Glutamatergic neuron (in vitro differentiated cells): ENCODE measurements at regions not wholly inside any gene's neighbourhood (a gene's known extent, or its start where the extent isn't known, plus 50 kb on each side); places are given as distances from the start of the nearest gene placed in this dataset.

ENCODE experiments used
- DNase-seq: peaks from one replicate; pipeline ENCODE4 v3.0.0; 2022
- H3K27ac Mint-ChIP-seq: one replicate; pipeline ENCODE4 v1.8.0; 2020; ENCODE audit warnings: mild to moderate bottlenecking, mixed read lengths, inconsistent platforms; ENCODE audit not compliant: unreplicated experiment
- H3K27me3 Mint-ChIP-seq: one replicate; pipeline ENCODE4 v1.8.0; 2020; ENCODE audit warnings: mild to moderate bottlenecking, moderate library complexity, mixed read lengths, inconsistent platforms; ENCODE audit not compliant: unreplicated experiment
- H3K36me3 Mint-ChIP-seq: one replicate; pipeline ENCODE4 v1.8.0; 2020; ENCODE audit warnings: mild to moderate bottlenecking, mixed read lengths, inconsistent platforms; ENCODE audit not compliant: unreplicated experiment
- H3K4me1 Mint-ChIP-seq: one replicate; pipeline ENCODE4 v1.8.0; 2020; ENCODE audit warnings: mild to moderate bottlenecking, low read depth, mixed read lengths, inconsistent platforms; ENCODE audit not compliant: unreplicated experiment
- H3K4me3 Mint-ChIP-seq: one replicate; pipeline ENCODE4 v1.8.0; 2020; ENCODE audit warnings: mild to moderate bottlenecking, mixed read lengths, inconsistent platforms; ENCODE audit not compliant: unreplicated experiment
- H3K9me3 Mint-ChIP-seq: one replicate; pipeline ENCODE4 v1.8.0; 2020; ENCODE audit warnings: mild to moderate bottlenecking, moderate library complexity, mixed read lengths, inconsistent platforms; ENCODE audit not compliant: unreplicated experiment
- CTCF ChIP-seq: fragments of 200-600 bp; sonication (generic); IDR thresholded peaks from one replicate; pipeline ENCODE4 v1.5.0; 2021; ENCODE audit not compliant: partially characterized antibody, unreplicated experiment

DNA sequence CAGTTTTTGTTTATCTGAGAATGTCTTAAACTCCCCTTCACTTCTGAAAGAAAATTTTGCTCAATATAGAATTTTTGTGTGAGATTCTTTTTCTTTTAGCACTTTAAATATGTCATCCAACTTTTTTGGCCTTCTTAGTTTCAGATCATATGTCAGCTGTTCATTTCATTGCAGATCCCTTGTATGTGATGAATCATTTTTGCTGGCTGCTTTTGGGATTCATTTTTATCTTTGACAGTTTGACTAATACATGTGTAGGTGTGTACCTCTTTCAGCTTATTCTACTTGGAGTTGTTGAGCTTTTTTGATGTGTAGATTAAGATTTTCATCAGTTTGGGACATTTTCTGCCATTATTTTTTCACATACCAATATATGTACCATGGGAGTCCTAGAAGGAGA lies 156.8 kb downstream of the FASLG start:
- Mint-ChIP-seq H3K27ac (no peak overlapping the region), H3K27me3 (no peaks in the 10 kb centered on the region), H3K4me3 (no peak overlapping the region), H3K36me3 (no peaks in the 10 kb centered on the region), H3K9me3 (no peaks in the 10 kb centered on the region), H3K4me1 (no peaks in the 10 kb centered on the region)
- no peak for TF ChIP-seq CTCF
- no peak for DNase-seq

GRCh38 chr1:172818841-172819527 lies 160.1 kb downstream of the FASLG start:
- H3K4me1 Mint-ChIP-seq: peaks cover 8% of the 10 kb centered on the region
- no peaks in the 10 kb centered on the region for H3K9me3 Mint-ChIP-seq
- no peak for DNase-seq
- no peak overlapping the region for H3K27ac Mint-ChIP-seq
- no peaks in the 10 kb centered on the region for H3K36me3 Mint-ChIP-seq
- no peaks in the 10 kb centered on the region for H3K27me3 Mint-ChIP-seq
- TF ChIP-seq CTCF: no peak
- no peak overlapping the region for H3K4me3 Mint-ChIP-seq

DNA sequence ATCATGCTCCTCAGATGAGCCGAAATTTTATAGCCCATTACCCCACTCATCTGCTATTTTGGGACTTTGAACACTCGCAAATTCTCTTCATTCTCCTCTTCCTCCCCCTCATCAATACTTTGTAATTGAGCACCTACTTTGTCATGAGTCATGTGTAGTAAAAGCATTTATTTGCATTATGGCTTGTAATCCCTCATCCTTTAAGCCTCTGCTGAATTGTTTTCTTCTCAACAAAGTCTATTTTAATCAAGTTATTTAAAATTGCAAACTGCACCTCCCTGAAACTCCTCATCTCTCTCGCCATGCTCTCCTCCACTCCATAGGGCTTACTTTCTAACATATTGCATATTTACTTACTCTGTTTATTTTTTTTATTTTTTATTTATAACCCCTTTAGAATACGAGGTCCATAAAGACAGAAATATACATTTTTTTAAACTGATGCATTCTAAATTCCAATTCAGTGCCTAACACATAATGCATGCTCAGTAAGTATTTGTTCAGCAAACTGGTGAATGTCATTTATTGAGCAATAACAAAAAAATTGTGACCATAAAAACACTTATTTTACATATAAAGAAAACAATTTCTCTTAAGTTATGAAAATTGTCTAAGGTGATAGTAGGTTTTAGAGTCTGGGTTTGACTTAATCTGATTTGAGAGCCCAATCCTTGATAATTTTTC lies 161.7 kb downstream of the FASLG start:
- peaks cover 8% of the 10 kb centered on the region for H3K4me1 Mint-ChIP-seq
- no peak for DNase-seq
- no peaks in the 10 kb centered on the region for H3K36me3 Mint-ChIP-seq
- H3K27ac Mint-ChIP-seq: no peak overlapping the region
- no peaks in the 10 kb centered on the region for H3K9me3 Mint-ChIP-seq
- H3K4me3 Mint-ChIP-seq: no peak overlapping the region
- no peak for TF ChIP-seq CTCF
- H3K27me3 Mint-ChIP-seq: no peaks in the 10 kb centered on the region

GRCh38 chr1:172821609-172822274 lies 162.8 kb downstream of the FASLG start:
- DNase-seq: no peak
- Mint-ChIP-seq H3K27ac (no peak overlapping the region), H3K9me3 (no peaks in the 10 kb centered on the region), H3K4me1 (peaks cover 8% of the 10 kb centered on the region), H3K4me3 (no peak overlapping the region), H3K27me3 (no peaks in the 10 kb centered on the region), H3K36me3 (no peaks in the 10 kb centered on the region)
- no peak for TF ChIP-seq CTCF

- peaks cover 8% of the 10 kb centered on the region for H3K4me1 Mint-ChIP-seq
- no peak overlapping the region for H3K27ac Mint-ChIP-seq
- no peaks in the 10 kb centered on the region for H3K36me3 Mint-ChIP-seq
- H3K27me3 Mint-ChIP-seq: no peaks in the 10 kb centered on the region
- H3K4me3 Mint-ChIP-seq: no peak overlapping the region
- H3K9me3 Mint-ChIP-seq: no peaks in the 10 kb centered on the region
- TF ChIP-seq CTCF: no peak
- DNase-seq: no peak
Measured at GRCh38 chr1:172822886-172823285, 164.0 kb downstream of the FASLG start.
